Activated CD8-positive, alpha-beta T cell treated with anti-CD3 and anti-CD28 coated beads, Interleukin-2, amount 10 ng/mL, durations not matched to agents 7 days and 5 days (primary cell): ENCODE measurements at regions not wholly inside any gene's neighbourhood (a gene's known extent, or its start where the extent isn't known, plus 50 kb on each side); places are given as distances from the start of the nearest gene placed in this dataset.

Experiments used
- ATAC-seq: fragments of 150-1000 bp; cut with Tn5 transposase; one replicate; pipeline ENCODE4 v1.10.0; 2021; ENCODE audit warnings: moderate library complexity
- CTCF ChIA-PET: fragments of 350-600 bp; sonication (Branson Sonifier 250); formaldehyde crosslinking; loops from one replicate; lab custom pipeline; 2021; ENCODE audit warnings: antibody characterized with exemption; lab: Charles Lee
- POLR2A ChIA-PET: fragments of 350-600 bp; sonication (Branson Sonifier 250); formaldehyde crosslinking; loops from one replicate; lab custom pipeline; 2021; ENCODE audit warnings: antibody characterized with exemption; lab: Charles Lee
- DNase-seq: peaks from one replicate; pipeline ENCODE4 v3.0.0-alpha.2; 2020
- H3K27ac Mint-ChIP-seq: one replicate; pipeline ENCODE4 v1.8.0; 2021; ENCODE audit warnings: mild to moderate bottlenecking, mixed read lengths
- H3K27me3 Mint-ChIP-seq: one replicate; pipeline ENCODE4 v1.8.0; 2021; ENCODE audit warnings: low read depth, mixed read lengths
- H3K36me3 Mint-ChIP-seq: one replicate; pipeline ENCODE4 v1.8.0; 2021; ENCODE audit warnings: low read depth, mixed read lengths
- H3K4me1 Mint-ChIP-seq: one replicate; pipeline ENCODE4 v1.8.0; 2021; ENCODE audit warnings: low read depth, mixed read lengths
- H3K4me3 Mint-ChIP-seq: one replicate; pipeline ENCODE4 v1.8.0; 2021; ENCODE audit warnings: mild to moderate bottlenecking, mixed read lengths
- H3K9me3 Mint-ChIP-seq: one replicate; pipeline ENCODE4 v1.8.0; 2022; ENCODE audit warnings: mixed read lengths; ENCODE audit not compliant: insufficient read depth

- H3K27me3 Mint-ChIP-seq: no peaks in the 10 kb centered on the region
- no peak overlapping the region for H3K4me3 Mint-ChIP-seq
- no peaks in the 10 kb centered on the region for H3K36me3 Mint-ChIP-seq
- no peak for ATAC-seq
- ChIA-PET CTCF (no interaction called here), POLR2A (no interaction called here)
- H3K9me3 Mint-ChIP-seq: no peaks in the 10 kb centered on the region
- H3K27ac Mint-ChIP-seq: no peak overlapping the region
- H3K4me1 Mint-ChIP-seq: peaks cover 8% of the 10 kb centered on the region
- DNase-seq: no peak
Measured at GRCh38 chr14:100473249-100473648, 114.0 kb downstream of the BEGAIN start.

GRCh38 chr14:100474196-100474595, 113.0 kb downstream of the BEGAIN start:
- no peak overlapping the region for H3K4me3 Mint-ChIP-seq

GRCh38 chr14:100475268-100475667, 111.9 kb downstream of the BEGAIN start:
- DNase-seq (no peak), ATAC-seq (no peak)
- POLR2A ChIA-PET: no interaction called here
- Mint-ChIP-seq H3K9me3 (no peaks in the 10 kb centered on the region), H3K4me3 (no peak overlapping the region), H3K27ac (no peak overlapping the region), H3K27me3 (no peaks in the 10 kb centered on the region), H3K36me3 (no peaks in the 10 kb centered on the region), H3K4me1 (peaks cover 2% of the 10 kb centered on the region)
- CTCF ChIA-PET: no interaction called here

More at GRCh38 chr14:100474196-100474595, 113.0 kb downstream of the BEGAIN start:
- Mint-ChIP-seq H3K4me1 (peaks cover 8% of the 10 kb centered on the region), H3K9me3 (no peaks in the 10 kb centered on the region), H3K27me3 (no peaks in the 10 kb centered on the region), H3K36me3 (no peaks in the 10 kb centered on the region), H3K27ac (no peak overlapping the region)
- ChIA-PET CTCF (no interaction called here), POLR2A (interaction anchor here (0.8 kb wide), 1 partner anchor 9 kb away, joined by 3 read pairs; no protein-coding TSS in a partner anchor)
- ATAC-seq (no peak), DNase-seq (no peak)

- Mint-ChIP-seq H3K27ac (no peak overlapping the region), H3K36me3 (no peaks in the 10 kb centered on the region), H3K27me3 (no peaks in the 10 kb centered on the region), H3K4me3 (no peak overlapping the region), H3K9me3 (no peaks in the 10 kb centered on the region), H3K4me1 (no peaks in the 10 kb centered on the region)
- ATAC-seq (no peak), DNase-seq (no peak)
- ChIA-PET POLR2A (no interaction called here), CTCF (interaction anchor here (1.6 to 1.9 kb wide), 2 partner anchors 37 to 169 kb away, joined by 5 to 9 read pairs; no protein-coding TSS in a partner anchor)
Measured at GRCh38 chr14:100476012-100476822, 111.0 kb downstream of the BEGAIN start.

- ChIA-PET POLR2A (no interaction called here), CTCF (interaction anchor here (1.1 to 1.2 kb wide), 2 partner anchors 45 to 161 kb away, joined by 3 to 4 read pairs; no protein-coding TSS in a partner anchor)
- no peak overlapping the region for H3K4me3 Mint-ChIP-seq
- ATAC-seq: no peak
- no peak for DNase-seq
- no peak overlapping the region for H3K27ac Mint-ChIP-seq
- H3K36me3 Mint-ChIP-seq: no peaks in the 10 kb centered on the region
- H3K27me3 Mint-ChIP-seq: no peaks in the 10 kb centered on the region
- no peaks in the 10 kb centered on the region for H3K9me3 Mint-ChIP-seq
- peaks cover 36% of the 10 kb centered on the region for H3K4me1 Mint-ChIP-seq
Measured at GRCh38 chr14:100484531-100485267, 102.5 kb downstream of the BEGAIN start.

- POLR2A ChIA-PET: no interaction called here
- Mint-ChIP-seq H3K27ac (peak overlapping the region; percentile 35), H3K27me3 (no peaks in the 10 kb centered on the region), H3K36me3 (no peaks in the 10 kb centered on the region), H3K4me1 (peaks cover 36% of the 10 kb centered on the region), H3K4me3 (peak overlapping the region; percentile 26), H3K9me3 (no peaks in the 10 kb centered on the region)
- ATAC-seq: peak; percentile 87
- CTCF ChIA-PET: no interaction called here
- DNase-seq: peak; percentile 85
Measured at GRCh38 chr14:100486025-100486828, 101.0 kb downstream of the BEGAIN start.
